Smooth muscle cell of the brain vasculature (primary cell): ENCODE measurements at regions not wholly inside any gene's neighbourhood (a gene's known extent, or its start where the extent isn't known, plus 50 kb on each side); places are given as distances from the start of the nearest gene placed in this dataset.

ENCODE experiments used
- DNase-seq: peaks from one replicate; pipeline ENCODE4 v3.0.0-alpha.2; 2012; ENCODE audit warnings: low read depth, low spot score

DNA sequence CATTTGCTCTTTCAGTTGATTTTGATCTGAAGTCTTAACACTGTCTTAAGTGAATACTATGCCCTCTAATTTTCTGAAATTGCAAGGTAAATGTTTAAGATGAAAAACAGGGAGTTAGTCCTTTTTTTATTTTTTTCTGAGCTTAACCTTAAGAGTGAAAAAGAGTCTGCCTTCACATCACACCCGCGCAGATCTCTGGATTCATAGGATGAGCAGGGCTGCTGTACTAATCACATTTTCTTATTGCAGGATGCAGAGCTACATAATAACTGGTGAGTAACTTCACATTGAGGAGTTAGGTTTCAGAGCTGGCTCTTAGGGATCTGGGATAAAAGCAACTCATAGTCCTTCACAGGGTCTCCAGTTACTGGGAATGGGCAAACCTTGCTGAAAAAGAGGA, 188.7 kb upstream of the ATP1B1 start:
- DNase-seq, result no peak

DNA sequence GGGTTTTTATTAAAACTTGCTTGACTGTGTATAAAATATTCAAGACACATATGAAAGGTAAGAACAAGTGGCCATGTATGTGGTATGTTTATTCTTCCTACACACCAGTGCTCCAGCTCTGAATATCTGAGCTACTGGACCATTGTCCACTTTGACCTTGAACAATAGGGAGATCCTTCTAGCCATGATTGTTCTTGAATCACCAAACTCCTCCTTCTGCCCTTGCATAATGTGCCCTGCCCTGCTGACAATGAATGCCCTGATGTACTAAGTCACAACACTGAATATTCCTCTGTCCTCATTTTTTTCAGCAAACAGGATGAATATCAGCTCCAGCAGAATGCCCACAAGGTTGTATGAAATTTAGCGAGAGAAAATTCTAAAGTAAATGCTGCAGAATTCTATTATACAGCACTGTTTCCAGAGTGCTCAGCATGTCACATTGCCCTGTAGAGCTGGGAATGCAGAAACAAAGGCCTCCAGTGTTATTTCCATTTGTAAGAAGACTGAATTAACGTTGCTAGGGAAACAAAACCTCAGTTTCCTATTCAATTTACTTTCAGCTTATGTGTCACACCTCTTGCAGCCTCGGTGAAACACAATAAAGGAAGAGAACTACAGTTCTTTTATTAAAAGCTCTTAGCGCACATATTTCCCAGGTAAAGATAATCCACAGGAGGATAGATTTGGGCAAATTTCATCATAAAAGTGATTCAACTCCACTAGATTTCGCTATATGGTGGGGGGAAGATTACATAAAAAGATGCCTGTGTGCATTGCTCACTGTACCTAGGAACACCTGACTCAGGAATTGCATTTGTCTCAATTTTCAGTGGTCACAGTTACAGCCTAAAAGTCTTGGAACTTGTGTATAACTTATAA, 187.4 kb upstream of the ATP1B1 start:
- DNase-seq, result no peak

DNA sequence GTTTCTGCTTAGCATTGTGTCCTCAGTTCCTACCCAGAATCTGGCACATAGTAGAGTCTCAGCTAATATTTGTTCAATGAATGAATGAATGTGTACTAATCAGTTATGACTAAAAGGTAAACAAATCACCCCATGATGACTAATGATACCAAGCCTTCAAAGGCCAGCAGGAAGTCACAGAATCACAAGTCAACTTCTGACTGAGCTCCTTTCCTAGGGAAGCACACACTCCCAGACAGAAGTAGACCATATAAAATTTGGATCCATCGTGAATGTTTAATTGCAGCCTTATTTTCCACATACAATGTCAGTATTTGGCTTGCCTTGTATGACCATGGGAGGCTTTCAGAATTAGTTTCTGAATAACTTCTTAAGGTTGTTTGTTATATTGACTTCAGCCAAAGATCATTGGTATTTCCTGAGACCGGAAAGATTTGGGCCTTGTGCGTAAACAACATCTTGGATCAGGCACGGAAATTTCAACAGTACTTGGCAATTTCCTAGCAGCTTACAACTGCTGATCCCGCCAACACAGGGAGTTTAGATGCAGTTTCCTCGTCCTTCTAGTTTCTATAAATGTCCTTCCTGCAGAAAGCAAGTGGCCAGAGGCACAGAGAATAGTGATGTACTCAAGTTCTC, 185.9 kb upstream of the ATP1B1 start:
- no peak for DNase-seq

- no peak for DNase-seq
Measured at GRCh38 chr1:168921629-168922028, 184.9 kb upstream of the ATP1B1 start.

DNA sequence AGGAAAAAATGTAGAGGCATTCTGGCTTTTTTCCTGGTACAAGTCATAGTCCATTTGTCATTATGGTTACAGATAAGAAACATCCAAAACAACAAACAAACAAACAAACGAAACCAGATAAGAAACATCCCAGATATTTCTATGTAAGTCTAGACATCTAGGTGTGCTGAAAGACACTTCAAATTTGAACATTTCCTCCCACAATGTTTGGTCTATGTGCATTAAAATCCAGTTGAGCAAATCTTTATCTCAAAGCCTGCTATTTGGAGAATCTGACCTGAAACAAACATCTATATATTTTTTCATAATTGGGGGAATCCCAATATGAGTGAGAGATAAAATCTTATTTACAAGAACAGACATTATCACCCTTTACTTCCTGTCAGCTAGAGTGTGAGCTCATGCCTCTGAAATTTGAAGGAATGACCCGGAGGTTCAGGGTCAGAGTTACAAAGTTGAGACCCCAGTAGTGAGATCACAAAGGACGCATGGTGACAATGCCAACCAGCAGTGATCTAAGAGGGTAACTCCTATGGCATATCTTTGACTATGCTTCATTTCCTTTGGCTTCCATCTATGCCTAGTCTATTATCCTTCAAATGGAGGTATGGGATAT, 182.9 kb upstream of the ATP1B1 start:
- DNase-seq, result no peak

DNA sequence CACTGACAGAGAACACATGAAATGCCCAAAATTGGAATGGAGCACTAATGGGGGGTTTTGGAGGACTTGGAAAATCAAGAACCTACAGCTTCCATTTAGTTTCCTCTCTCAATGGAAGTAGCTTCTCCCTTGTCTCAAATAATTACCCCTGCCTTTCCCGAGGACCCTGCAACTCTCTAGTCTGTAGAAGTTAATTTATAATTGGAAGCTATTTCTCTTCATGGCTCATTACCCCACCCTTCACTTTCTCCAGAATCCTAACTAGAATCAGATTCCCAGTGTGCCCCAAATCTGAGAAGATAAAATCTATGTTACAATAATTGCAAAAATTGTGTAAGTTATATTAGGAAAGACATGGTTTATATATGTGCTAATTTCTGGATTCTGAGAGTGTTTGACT, 181.5 kb upstream of the ATP1B1 start:
- DNase-seq, result no peak

DNA sequence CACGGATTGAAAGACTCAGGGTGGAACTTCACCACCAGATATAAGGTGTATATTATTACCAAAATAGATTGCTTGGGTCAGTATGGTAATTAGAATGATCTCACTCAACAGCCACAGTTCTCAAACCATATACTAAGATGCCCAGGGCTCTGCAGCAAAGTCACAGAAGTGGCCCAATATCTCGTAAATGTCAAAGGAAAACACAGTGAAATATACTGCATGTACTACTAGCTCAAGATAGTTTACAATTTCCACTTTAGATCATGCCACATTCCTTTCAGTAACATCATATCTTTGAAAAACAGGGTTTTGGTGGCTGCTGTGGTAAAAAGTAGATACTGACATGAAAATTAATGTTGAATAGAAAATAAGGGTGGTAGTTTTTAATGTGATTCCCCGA, 180.3 kb upstream of the ATP1B1 start:
- no peak for DNase-seq

DNA sequence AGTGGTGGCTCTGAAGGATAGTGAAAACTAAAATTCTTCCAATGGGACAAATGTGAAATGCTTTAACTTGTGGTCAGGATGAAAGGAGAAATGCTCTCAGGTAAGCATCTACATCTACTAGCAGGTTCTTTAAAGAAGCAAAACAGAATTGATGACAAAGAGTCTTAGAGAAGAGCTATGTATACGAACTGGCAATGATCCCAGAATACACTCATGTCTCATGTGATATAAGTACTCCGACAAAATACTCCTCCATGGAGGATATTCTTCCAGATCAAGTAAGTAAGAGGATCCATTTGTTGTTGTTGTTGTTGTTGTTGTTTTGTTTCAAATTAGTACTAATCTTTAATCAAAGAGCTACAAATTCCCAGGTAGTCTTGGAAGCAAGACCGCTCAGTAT, 174.0 kb upstream of the ATP1B1 start:
- no peak for DNase-seq

- no peak for DNase-seq
Measured at GRCh38 chr1:168933141-168933805, 173.2 kb upstream of the ATP1B1 start.

GRCh38 chr1:168939110-168939946, 167.2 kb upstream of the ATP1B1 start:
- DNase-seq, result no peak

- no peak for DNase-seq
Measured at GRCh38 chr1:168939947-168940223, 166.6 kb upstream of the ATP1B1 start.

GRCh38 chr1:168941640-168942039, 164.8 kb upstream of the ATP1B1 start:
- no peak for DNase-seq

- DNase-seq, result no peak
Measured at GRCh38 chr1:168942165-168942564, 164.3 kb upstream of the ATP1B1 start.

- DNase-seq, result no peak
Measured at GRCh38 chr1:168945870-168946269, 160.6 kb upstream of the ATP1B1 start.

DNA sequence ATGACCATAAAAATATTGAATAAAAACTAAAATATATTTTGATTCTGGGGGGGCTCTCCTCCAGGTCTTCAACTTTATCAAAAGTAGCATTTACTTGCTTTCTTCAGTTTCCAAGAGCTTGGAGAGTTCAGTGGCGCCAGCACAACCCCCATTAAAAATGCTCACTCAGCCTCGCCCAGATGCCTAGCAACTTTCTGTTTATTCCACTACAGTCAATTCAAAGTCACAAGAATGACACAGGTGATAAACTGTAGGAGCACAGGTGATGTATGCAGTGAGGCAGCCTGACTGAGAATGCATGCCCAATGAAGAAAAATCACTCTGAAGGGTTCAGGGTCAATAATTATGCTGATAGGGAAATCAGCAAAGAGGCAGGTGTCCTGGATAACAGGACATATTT, 159.4 kb upstream of the ATP1B1 start:
- no peak for DNase-seq

GRCh38 chr1:168949672-168950071, 156.8 kb upstream of the ATP1B1 start:
- DNase-seq, result no peak

DNA sequence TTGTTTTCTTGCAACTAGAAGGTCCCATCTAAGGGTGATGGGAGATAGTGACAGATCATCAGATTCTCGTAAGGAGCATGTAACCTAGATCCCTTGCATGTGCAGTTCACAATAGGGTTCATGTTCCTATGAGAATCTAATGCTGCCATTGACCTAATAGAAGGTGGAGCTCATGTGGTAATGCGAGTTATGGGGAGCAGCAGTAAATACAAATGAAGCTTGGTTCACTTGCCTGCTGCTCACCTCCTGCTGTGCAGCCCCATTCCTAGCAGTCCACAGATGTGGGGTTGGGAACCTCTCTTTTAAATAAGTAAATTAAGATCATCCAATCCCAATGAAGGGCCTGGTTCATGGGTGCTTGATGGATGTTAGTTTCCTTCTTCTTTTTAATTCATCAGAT, 148.7 kb upstream of the ATP1B1 start:
- DNase-seq, result no peak

DNA sequence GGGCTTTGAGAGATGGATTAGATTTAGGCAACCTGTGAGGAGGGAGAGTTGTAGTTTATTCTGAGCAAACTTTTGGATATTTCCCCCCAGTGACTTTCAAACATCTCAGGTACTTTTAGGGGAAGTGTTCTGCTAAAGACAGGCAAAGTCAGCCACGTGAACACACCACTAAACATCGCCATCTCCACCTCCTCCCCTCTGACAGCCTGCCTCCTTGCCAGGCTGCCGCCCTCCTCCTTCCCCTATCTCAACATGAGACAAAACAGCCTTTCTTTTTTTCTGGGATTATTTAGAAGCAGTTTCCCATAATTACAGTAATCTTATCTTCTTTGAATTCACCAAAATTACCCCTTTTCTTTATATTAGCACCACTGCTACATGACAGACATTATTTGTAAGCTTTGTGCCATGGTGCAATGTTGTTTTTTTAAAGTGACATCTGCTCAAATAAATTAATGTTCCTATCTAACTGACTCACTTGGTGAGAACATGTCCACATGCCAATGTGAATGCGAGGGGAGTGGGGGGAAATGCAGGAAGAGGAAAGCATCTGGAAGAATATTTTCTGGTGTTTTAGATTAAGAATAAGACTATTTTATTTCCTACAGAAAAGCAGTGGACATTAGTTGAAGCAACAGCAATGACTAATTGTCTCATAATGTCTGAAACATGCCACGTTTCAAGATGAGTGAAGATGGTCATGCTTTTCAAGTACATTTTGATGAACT, 147.8 kb upstream of the ATP1B1 start:
- no peak for DNase-seq

DNA sequence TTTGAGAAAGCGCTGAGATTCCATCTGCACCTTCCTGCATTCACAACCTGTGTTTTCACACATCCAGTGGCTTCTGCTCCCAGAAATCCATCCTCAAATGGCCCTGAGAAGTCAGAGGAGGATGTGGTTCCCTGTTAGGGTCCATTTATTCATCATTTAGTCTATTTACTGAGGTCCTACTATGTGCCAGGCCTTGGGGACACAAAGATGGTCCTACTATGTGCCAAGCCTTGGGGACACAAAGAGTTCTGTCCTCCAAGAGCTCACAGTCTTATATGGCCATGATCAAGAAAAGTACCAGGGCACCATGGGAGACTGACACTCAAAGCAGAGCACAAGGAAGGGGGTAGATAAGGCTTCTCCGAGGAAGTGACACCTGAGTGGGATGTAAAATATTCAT, 147.1 kb upstream of the ATP1B1 start:
- DNase-seq, result no peak

DNA sequence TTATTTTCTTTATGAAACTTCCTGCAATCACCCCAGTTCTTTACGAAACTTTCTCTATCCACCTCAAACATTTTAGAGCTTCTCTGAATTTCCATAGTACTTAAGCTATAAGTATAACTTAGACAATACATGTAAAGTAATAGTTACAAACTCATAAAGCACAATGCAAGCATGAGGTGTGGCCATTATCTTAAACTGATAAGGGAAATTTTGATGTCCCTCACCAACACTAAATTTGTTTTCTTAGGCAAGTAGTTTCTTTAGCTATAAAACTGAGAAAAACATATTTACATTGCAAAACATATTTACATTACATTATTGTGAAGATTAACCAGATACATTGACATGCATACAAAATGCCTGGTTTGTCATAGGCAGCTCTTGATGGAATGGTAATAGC, 146.4 kb upstream of the ATP1B1 start:
- no peak for DNase-seq

- no peak for DNase-seq
Measured at GRCh38 chr1:168960595-168960994, 145.9 kb upstream of the ATP1B1 start.
